Loucy (cell line): ENCODE measurements at regions not wholly inside any gene's neighbourhood (a gene's known extent, or its start where the extent isn't known, plus 50 kb on each side); places are given as distances from the start of the nearest gene placed in this dataset.

Experiments
- H2AFZ ChIP-seq: fragments of 200-600 bp; sonication (generic); 2 replicates; pipeline ENCODE4 v1.6.0; 2016; ENCODE audit warnings: antibody characterized with exemption, mild to moderate bottlenecking, low read length, moderate library complexity
- H3F3A ChIP-seq: fragments of 200-600 bp; 2 replicates; pipeline ENCODE4 v1.6.0; 2016; ENCODE audit warnings: antibody characterized with exemption, low read depth, mild to moderate bottlenecking
- H3K27me3 ChIP-seq: fragments of 200-600 bp; sonication (generic); 2 replicates; pipeline ENCODE4 v1.6.1; 2014; ENCODE audit warnings: low read length, mild to moderate bottlenecking; ENCODE audit not compliant: insufficient read depth, poor library complexity, severe bottlenecking
- H3K36me3 ChIP-seq: fragments of 200-600 bp; sonication (generic); 2 replicates; pipeline ENCODE4 v1.6.1; 2016; ENCODE audit warnings: low read length; ENCODE audit not compliant: insufficient read depth
- H3K4me1 ChIP-seq: fragments of 200-600 bp; sonication (generic); 2 replicates; pipeline ENCODE4 v1.5.1; 2014; ENCODE audit warnings: low read length, mild to moderate bottlenecking; ENCODE audit not compliant: insufficient read depth, poor library complexity, severe bottlenecking
- H3K4me2 ChIP-seq: fragments of 200-600 bp; sonication (generic); 2 replicates; pipeline ENCODE4 v1.6.0; 2014; ENCODE audit warnings: antibody characterized with exemption, low read length, low read depth, mild to moderate bottlenecking; ENCODE audit not compliant: poor library complexity, severe bottlenecking
- H3K4me3 ChIP-seq: fragments of 200-600 bp; sonication (generic); 2 replicates; pipeline ENCODE4 v1.5.1; 2014; ENCODE audit warnings: low read length, mild to moderate bottlenecking, mixed read lengths; ENCODE audit not compliant: poor library complexity, severe bottlenecking
- H3K79me2 ChIP-seq: fragments of 200-600 bp; sonication (generic); 2 replicates; pipeline ENCODE4 v1.6.1; 2014; ENCODE audit warnings: low read length; ENCODE audit not compliant: insufficient read depth
- H3K9ac ChIP-seq: fragments of 200-600 bp; sonication (generic); 2 replicates; pipeline ENCODE4 v1.6.0; 2014; ENCODE audit warnings: mild to moderate bottlenecking, low read depth, low read length, moderate library complexity; ENCODE audit not compliant: poor library complexity, severe bottlenecking
- H3K9me2 ChIP-seq: fragments of 200-600 bp; sonication (generic); replicated peaks from 2 replicates; pipeline ENCODE4 v1.6.1; 2016; ENCODE audit warnings: low read depth, low read length, mixed read lengths
- H3K9me3 ChIP-seq: fragments of 200-600 bp; sonication (generic); 2 replicates; pipeline ENCODE4 v1.6.1; 2014; ENCODE audit warnings: mild to moderate bottlenecking, antibody characterized with exemption, low read length, low read depth; ENCODE audit not compliant: insufficient read depth
- H4K20me1 ChIP-seq: fragments of 200-600 bp; sonication (generic); 2 replicates; pipeline ENCODE4 v1.6.0; 2014; ENCODE audit warnings: antibody characterized with exemption, low read length, mild to moderate bottlenecking; ENCODE audit not compliant: insufficient read depth, poor library complexity, severe bottlenecking
- EZH2phosphoT487 ChIP-seq: fragments of 200-600 bp; IDR thresholded peaks from 2 replicates; pipeline ENCODE4 v1.6.1; 2018; ENCODE audit warnings: antibody characterized with exemption, mild to moderate bottlenecking, moderate library complexity, borderline replicate concordance
- TF ChIP-seq, protein P1 (sequence below): fragments of 200-600 bp; sonication (generic); conservative IDR thresholded peaks from 2 replicates; pipeline ENCODE4 v1.5.1; 2014; ENCODE audit warnings: mild to moderate bottlenecking, antibody characterized with exemption, low read length

- no peak overlapping the region for H2AFZ ChIP-seq
- H3K4me1 ChIP-seq, result no peaks in the 10 kb centered on the region
- no peaks in the 10 kb centered on the region for H3K27me3 ChIP-seq
- no peak overlapping the region for H3K4me2 ChIP-seq
- no peaks in the 10 kb centered on the region for H3K9me2 ChIP-seq
- no peak overlapping the region for H3K9ac ChIP-seq
- no peaks in the 10 kb centered on the region for H3K36me3 ChIP-seq
- TF ChIP-seq EZH2phosphoT487, result no peak
- TF ChIP-seq, protein P1, sequence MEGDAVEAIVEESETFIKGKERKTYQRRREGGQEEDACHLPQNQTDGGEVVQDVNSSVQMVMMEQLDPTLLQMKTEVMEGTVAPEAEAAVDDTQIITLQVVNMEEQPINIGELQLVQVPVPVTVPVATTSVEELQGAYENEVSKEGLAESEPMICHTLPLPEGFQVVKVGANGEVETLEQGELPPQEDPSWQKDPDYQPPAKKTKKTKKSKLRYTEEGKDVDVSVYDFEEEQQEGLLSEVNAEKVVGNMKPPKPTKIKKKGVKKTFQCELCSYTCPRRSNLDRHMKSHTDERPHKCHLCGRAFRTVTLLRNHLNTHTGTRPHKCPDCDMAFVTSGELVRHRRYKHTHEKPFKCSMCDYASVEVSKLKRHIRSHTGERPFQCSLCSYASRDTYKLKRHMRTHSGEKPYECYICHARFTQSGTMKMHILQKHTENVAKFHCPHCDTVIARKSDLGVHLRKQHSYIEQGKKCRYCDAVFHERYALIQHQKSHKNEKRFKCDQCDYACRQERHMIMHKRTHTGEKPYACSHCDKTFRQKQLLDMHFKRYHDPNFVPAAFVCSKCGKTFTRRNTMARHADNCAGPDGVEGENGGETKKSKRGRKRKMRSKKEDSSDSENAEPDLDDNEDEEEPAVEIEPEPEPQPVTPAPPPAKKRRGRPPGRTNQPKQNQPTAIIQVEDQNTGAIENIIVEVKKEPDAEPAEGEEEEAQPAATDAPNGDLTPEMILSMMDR, result no peak
- no peaks in the 10 kb centered on the region for H3K79me2 ChIP-seq
- no peaks in the 10 kb centered on the region for H3F3A ChIP-seq
- no peaks in the 10 kb centered on the region for H3K9me3 ChIP-seq
- no peaks in the 10 kb centered on the region for H4K20me1 ChIP-seq
- no peak overlapping the region for H3K4me3 ChIP-seq
Measured at GRCh38 chr2:52536929-52537460, 1230.6 kb upstream of the CHAC2 start.

DNA sequence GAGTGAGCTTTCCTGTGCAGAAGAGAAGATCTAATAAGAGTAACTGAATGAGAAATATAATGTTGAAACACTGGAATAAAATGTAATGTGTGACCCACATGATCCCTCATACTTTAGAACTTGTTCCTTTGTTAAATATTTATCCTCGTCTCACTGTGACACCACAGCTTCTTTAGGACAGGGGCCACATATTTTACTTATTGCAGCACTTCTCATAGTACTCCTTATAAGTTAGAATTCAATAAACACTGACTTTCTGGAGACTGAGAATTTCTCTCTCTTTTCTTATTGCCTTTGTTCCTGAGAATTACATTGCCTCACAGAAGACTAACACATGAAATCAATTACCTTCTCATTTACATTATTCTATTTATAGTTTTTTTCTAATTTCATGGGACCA, 1234.6 kb upstream of the CHAC2 start:
- H3F3A ChIP-seq, result no peaks in the 10 kb centered on the region
- H3K4me2 ChIP-seq, result no peak overlapping the region
- no peaks in the 10 kb centered on the region for H3K9me3 ChIP-seq
- H3K27me3 ChIP-seq, result no peaks in the 10 kb centered on the region
- H3K79me2 ChIP-seq, result no peaks in the 10 kb centered on the region
- no peak overlapping the region for H3K9ac ChIP-seq
- H3K9me2 ChIP-seq, result no peaks in the 10 kb centered on the region
- no peaks in the 10 kb centered on the region for H3K36me3 ChIP-seq
- no peak overlapping the region for H2AFZ ChIP-seq
- no peaks in the 10 kb centered on the region for H4K20me1 ChIP-seq
- H3K4me1 ChIP-seq, result no peaks in the 10 kb centered on the region
- H3K4me3 ChIP-seq, result no peak overlapping the region
- no peak for TF ChIP-seq EZH2phosphoT487
- TF ChIP-seq, protein P1, result no peak

- Histone ChIP-seq H3K36me3 (no peaks in the 10 kb centered on the region), H4K20me1 (no peaks in the 10 kb centered on the region)
Measured at GRCh38 chr2:52526735-52527134, 1240.9 kb upstream of the CHAC2 start.

More at GRCh38 chr2:52526735-52527134, 1240.9 kb upstream of the CHAC2 start:
- H3K9ac ChIP-seq, result no peak overlapping the region
- no peaks in the 10 kb centered on the region for H3K9me2 ChIP-seq
- H3K27me3 ChIP-seq, result no peaks in the 10 kb centered on the region
- H3K4me3 ChIP-seq, result no peak overlapping the region
- TF ChIP-seq, protein P1, result no peak
- TF ChIP-seq EZH2phosphoT487, result no peak
- no peaks in the 10 kb centered on the region for H3K79me2 ChIP-seq
- 0 out of 2 replicates have a peak, but pooled peaks cover 8% of the 10 kb centered on the region for H3K9me3 ChIP-seq
- H2AFZ ChIP-seq, result no peak overlapping the region
- H3F3A ChIP-seq, result no peaks in the 10 kb centered on the region
- H3K4me1 ChIP-seq, result no peaks in the 10 kb centered on the region
- no peak overlapping the region for H3K4me2 ChIP-seq
